T-helper 2 cell treated with Interferon-gamma antibody and Interleukin-4, amounts not matched to agents 100 ng/mL and 5 ng/mL, for 36 hours (primary cell): ENCODE measurements at regions not wholly inside any gene's neighbourhood (a gene's known extent, or its start where the extent isn't known, plus 50 kb on each side); places are given as distances from the start of the nearest gene placed in this dataset.
"Not testable (repeated sequence)": the region's sequence is repeated elsewhere in the genome, so short reads cannot be mapped to it uniquely, and the experiment has no call there.

Experiments used
- intact Hi-C: fragments of 100-400 bp; cut with micrococcal nuclease; formaldehyde crosslinking; loops from one replicate; pipeline ENCODE4 v1.15.1; 2023

GRCh38 chr6:47407300-47408281 is 70.0 kb upstream of the CD2AP start:
- intact Hi-C loops, result no loop called here

GRCh38 chr6:47413752-47414422 is 63.7 kb upstream of the CD2AP start:
- intact Hi-C loops, result loop anchor here (1.0 to 5.0 kb wide), 6 partner anchors 63 to 375 kb away; partner anchors contain the start of gene CD2AP

GRCh38 chr6:47414423-47415167 is 63.0 kb upstream of the CD2AP start:
- intact Hi-C loops, result loop anchor here (1.0 to 5.0 kb wide), 6 partner anchors 63 to 374 kb away; partner anchors contain the start of gene CD2AP

GRCh38 chr6:47416396-47417345 is 60.9 kb upstream of the CD2AP start:
- intact Hi-C loops, result no loop called here

- intact Hi-C loops, result no loop called here
Observed at GRCh38 chr6:47419621-47420020, 58.0 kb upstream of the CD2AP start.

GRCh38 chr6:47420394-47421371 is 56.9 kb upstream of the CD2AP start:
- intact Hi-C loops, result no loop called here

GRCh38 chr6:47423079-47423478 is 54.5 kb upstream of the CD2AP start:
- intact Hi-C loops, result no loop called here

GRCh38 chr6:47424436-47424836 is 53.2 kb upstream of the CD2AP start:
- intact Hi-C loops, result no loop called here

- intact Hi-C loops, result not testable (repeated sequence)
Observed at GRCh38 chr6:47425724-47426123, 51.9 kb upstream of the CD2AP start.

- intact Hi-C loops, result no loop called here
Observed at GRCh38 chr6:47426524-47427302, 50.9 kb upstream of the CD2AP start.

GRCh38 chr6:47427680-47428079 is 49.9 kb upstream of the CD2AP start:
- intact Hi-C loops, result no loop called here
